ENCODE measurements at regions not wholly inside any gene's neighbourhood (a gene's known extent, or its start where the extent isn't known, plus 50 kb on each side); places are given as distances from the start of the nearest gene placed in this dataset.
"Not testable (repeated sequence)": the region's sequence is repeated elsewhere in the genome, so short reads cannot be mapped to it uniquely, and the experiment has no call there.

DNA sequence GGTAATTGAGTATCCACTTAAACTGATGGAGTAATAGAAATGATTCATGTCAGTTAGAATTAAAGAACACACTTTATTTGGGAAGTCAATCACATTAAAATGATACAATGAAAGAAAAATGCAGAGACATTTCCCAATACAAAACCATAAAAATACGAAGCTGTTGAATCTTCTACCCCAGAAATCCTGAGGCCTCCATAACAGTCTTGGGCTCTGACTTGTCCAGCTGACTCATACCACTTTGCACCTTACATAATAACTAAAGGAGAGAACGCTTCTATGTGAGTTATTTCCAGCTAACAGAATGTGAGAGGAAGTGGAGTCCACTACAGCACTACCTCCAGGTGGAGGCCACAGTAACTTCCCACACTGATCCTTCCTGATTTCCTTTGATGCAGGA lies 305.0 kb downstream of the MRPS30 start:
- Histone ChIP-seq H3K4me1 (ENCODE audit: low read depth) (no peaks in the 10 kb centered on the region), H3K4me3 (no peak overlapping the region), H3K36me3 (ENCODE audit: low read depth) (no peaks in the 10 kb centered on the region), H3K9me3 (no peaks in the 10 kb centered on the region)
- TF ChIP-seq CTCF (IDR thresholded peaks at IDR 0.05): no peak
- intact Hi-C loops (cut with DNase I, micrococcal nuclease): no loop called here
- DNase-seq (no peak), ATAC-seq (no peak)

DNA sequence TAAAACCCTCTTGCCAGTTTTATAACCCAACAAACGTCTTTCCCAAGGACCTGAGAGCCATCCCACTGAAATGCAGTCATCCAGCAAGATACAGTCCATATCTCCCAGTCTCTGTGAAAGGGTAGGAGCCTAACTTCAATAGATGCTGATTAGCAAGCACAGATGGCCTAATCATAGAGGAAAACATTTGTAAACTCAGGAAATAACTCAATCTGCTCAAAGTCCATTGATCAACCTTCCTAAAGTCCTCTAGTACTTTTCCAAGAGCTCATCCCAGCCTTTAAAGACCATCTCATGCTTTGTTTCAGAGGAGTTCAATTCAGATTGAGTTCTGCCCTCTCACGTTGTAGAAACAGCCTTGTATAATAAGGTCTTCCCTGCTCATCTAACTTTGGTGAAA lies 324.2 kb downstream of the MRPS30 start:
- intact Hi-C loops (cut with DNase I, micrococcal nuclease): no loop called here
- DNase-seq (no peak), ATAC-seq (no peak)
- H3K9me3 ChIP-seq: no peaks in the 10 kb centered on the region
- no peak for TF ChIP-seq CTCF (IDR thresholded peaks at IDR 0.05)
- H3K36me3 ChIP-seq (ENCODE audit: low read depth): no peaks in the 10 kb centered on the region
- H3K4me1 ChIP-seq (ENCODE audit: low read depth): no peaks in the 10 kb centered on the region
- no peak overlapping the region for H3K4me3 ChIP-seq

DNA sequence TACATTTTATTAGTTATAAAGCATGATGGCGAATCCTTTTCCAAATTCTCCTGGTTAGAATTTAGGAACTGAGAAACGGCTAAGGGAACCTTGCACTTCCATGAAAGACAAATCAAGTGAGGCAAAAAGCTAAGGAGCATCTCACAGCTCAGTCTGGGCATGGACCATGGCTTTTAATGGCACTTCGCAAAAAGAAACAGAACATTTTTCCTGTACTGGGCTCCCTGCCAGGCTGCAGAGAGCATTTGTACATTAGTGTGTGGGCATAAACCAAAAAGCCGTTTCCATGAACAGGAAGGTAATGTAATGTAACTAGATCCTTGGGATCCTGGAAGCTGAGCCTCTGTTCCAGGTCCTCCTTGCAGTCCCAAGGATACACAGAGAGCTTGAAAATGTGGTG lies 354.2 kb downstream of the MRPS30 start:
- ATAC-seq: no peak
- intact Hi-C loops (cut with DNase I, micrococcal nuclease): no loop called here

DNA sequence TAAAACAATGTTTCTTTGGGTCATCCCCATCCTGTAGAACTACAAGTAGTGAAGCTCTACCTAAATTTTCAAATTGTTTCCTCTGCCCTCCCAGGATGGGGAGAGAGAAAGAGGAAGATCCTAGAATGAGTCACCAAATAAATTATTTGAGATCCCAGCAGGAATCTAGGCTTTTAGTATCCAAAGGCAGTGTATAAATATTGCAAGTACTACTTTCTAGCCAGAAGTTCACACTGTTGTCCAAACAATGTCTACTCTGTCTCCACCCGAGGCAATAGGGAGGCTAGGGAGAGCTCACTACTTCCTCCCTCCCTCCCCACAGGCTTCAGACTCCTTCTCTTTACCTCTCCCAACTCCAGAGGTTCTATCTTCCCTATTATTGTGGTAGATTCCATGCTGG lies 362.8 kb downstream of the MRPS30 start:
- DNase-seq (no peak), ATAC-seq (no peak)
- TF ChIP-seq CTCF (IDR thresholded peaks at IDR 0.05): no peak
- H3K36me3 ChIP-seq (ENCODE audit: low read depth): no peaks in the 10 kb centered on the region
- no peaks in the 10 kb centered on the region for H3K4me1 ChIP-seq (ENCODE audit: low read depth)
- H3K9me3 ChIP-seq: no peaks in the 10 kb centered on the region
- intact Hi-C loops (cut with DNase I, micrococcal nuclease): no loop called here
- no peak overlapping the region for H3K4me3 ChIP-seq

More for the DNA sequence above, 354.2 kb downstream of the MRPS30 start:
- Histone ChIP-seq H3K4me3 (no peak overlapping the region), H3K4me1 (ENCODE audit: low read depth) (no peaks in the 10 kb centered on the region), H3K9me3 (no peaks in the 10 kb centered on the region), H3K36me3 (ENCODE audit: low read depth) (no peaks in the 10 kb centered on the region)
- DNase-seq: no peak
- TF ChIP-seq CTCF (IDR thresholded peaks at IDR 0.05): no peak

GRCh38 chr5:45172634-45173033 lies 363.9 kb downstream of the MRPS30 start:
- H3K9me3 ChIP-seq; H3K36me3 ChIP-seq (ENCODE audit: low read depth); intact Hi-C loops (cut with DNase I, micrococcal nuclease): not testable (repeated sequence)

DNA sequence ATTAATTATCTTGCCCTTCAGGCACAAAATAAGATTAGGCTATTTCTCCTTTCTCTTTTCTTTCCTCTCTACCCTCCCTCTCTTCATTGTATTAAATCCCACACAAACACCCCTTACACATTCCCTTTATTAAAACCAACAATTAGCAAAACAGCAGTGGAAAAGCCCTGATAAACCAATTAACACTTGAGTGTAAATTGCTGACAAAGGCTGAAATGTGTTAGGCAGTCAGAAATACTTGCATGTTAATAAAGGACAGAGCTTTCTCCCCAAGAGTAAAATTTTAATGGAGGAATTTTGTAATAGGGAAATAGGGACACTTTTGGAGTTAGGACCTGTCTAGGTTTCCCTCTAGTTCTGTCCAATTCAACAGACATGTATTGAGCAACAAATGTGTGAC lies 370.9 kb downstream of the MRPS30 start:
- no peak for TF ChIP-seq CTCF (IDR thresholded peaks at IDR 0.05)
- H3K4me3 ChIP-seq: no peak overlapping the region
- intact Hi-C loops (cut with DNase I, micrococcal nuclease): no loop called here
- no peak for DNase-seq
- ATAC-seq: no peak
- no peaks in the 10 kb centered on the region for H3K4me1 ChIP-seq (ENCODE audit: low read depth)
- H3K9me3 ChIP-seq: no peaks in the 10 kb centered on the region
- H3K36me3 ChIP-seq (ENCODE audit: low read depth): no peaks in the 10 kb centered on the region

More at GRCh38 chr5:45172634-45173033, 363.9 kb downstream of the MRPS30 start:
- H3K4me3 ChIP-seq; ATAC-seq; H3K4me1 ChIP-seq (ENCODE audit: low read depth); DNase-seq: not testable (repeated sequence)

All from mucosa of descending colon (tissue), 3 donors.